SK-N-MC (cell line): ENCODE measurements at regions not wholly inside any gene's neighbourhood (a gene's known extent, or its start where the extent isn't known, plus 50 kb on each side); places are given as distances from the start of the nearest gene placed in this dataset.

Experiments
- DNase-seq: peaks from one replicate; pipeline ENCODE4 v3.0.0-alpha.2; 2011; ENCODE audit warnings: low read depth, low spot score
- H3K27ac ChIP-seq: fragments of 200-600 bp; sonication (generic); 2 replicates; pipeline ENCODE4 v1.5.1; 2016; ENCODE audit warnings: mixed run types
- H3K36me3 ChIP-seq: fragments of 200-600 bp; sonication (generic); 2 replicates; pipeline ENCODE4 v1.6.1; 2017; ENCODE audit warnings: antibody characterized with exemption, low read length, mixed read lengths; ENCODE audit not compliant: insufficient read depth
- H3K4me3 ChIP-seq: fragments of 200-600 bp; sonication (generic); 2 replicates; pipeline ENCODE4 v1.5.1; 2016
- H3K9ac ChIP-seq: fragments of 200-600 bp; sonication (generic); 2 replicates; pipeline ENCODE4 v1.8.0; 2017; ENCODE audit warnings: mixed run types, mixed read lengths; ENCODE audit not compliant: insufficient read length
- H3K9me3 ChIP-seq: fragments of 200-600 bp; sonication (generic); 2 replicates; pipeline ENCODE4 v1.6.1; 2017; ENCODE audit warnings: low read depth, mild to moderate bottlenecking, antibody characterized with exemption, low read length, moderate library complexity, mixed read lengths
- EZH2 ChIP-seq: fragments of 200-600 bp; sonication (generic); IDR thresholded peaks from one replicate; pipeline ENCODE4 v1.6.1; 2017; ENCODE audit warnings: antibody characterized with exemption
- FOXP2 ChIP-seq: optimal IDR thresholded peaks from 2 replicates; pipeline ENCODE3; 2011; ENCODE audit warnings: mild to moderate bottlenecking, moderate library complexity; ENCODE audit not compliant: insufficient read depth; ENCODE audit errors: extremely low read length, control extremely low read depth
- POLR2AphosphoS5 ChIP-seq: IDR thresholded peaks from 2 replicates; pipeline ENCODE4 v1.6.1; 2012; ENCODE audit warnings: mild to moderate bottlenecking, low read depth, low read length, borderline replicate concordance

DNA sequence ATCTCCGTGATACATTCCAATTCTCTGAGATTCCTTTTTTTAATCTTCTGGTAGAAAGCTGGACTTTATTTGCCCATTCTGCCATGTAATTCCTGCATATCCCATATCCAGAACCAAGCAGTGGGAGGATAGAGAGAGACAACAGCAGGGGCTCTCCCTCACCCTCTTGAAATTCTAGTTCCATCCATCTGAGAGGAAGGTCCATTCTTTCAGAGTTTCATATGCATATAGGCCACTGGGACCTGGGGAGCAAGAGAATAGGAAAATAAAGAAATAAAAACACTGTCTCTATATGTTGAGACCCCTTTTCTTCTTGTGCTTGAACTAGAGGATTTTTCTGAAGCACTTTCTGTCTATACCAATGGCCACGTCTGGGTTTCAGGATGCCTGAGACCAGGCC is 147.9 kb upstream of the STMND1 start:
- no peak overlapping the region for H3K9ac ChIP-seq
- no peaks in the 10 kb centered on the region for H3K36me3 ChIP-seq
- no peak overlapping the region for H3K4me3 ChIP-seq
- H3K9me3 ChIP-seq, result no peaks in the 10 kb centered on the region
- DNase-seq, result no peak
- TF ChIP-seq FOXP2 (no peak), POLR2AphosphoS5 (no peak), EZH2 (no peak)
- no peak overlapping the region for H3K27ac ChIP-seq

DNA sequence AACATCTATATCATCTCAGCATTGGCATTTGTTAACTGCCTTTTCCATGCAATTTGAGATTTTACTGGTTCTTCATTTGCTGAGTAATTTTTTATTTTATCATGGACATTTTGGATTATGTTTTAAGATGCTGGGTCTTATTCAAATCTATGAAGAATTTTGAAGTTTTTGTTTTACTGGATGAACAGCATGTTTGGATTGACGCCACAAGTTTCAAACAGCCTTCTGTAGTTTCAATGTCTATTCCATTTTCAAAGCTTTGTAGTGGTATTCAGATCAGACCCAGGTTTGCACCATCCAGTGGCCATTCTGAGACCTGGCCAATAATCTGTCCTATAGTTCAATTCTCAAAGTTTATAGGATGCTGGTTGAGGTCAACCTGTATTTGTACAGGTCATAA is 148.4 kb upstream of the STMND1 start:
- no peak for DNase-seq
- Histone ChIP-seq H3K36me3 (no peaks in the 10 kb centered on the region), H3K27ac (no peak overlapping the region), H3K9me3 (no peaks in the 10 kb centered on the region), H3K9ac (no peak overlapping the region), H3K4me3 (no peak overlapping the region)
- TF ChIP-seq EZH2 (no peak), POLR2AphosphoS5 (no peak), FOXP2 (no peak)

- Histone ChIP-seq H3K4me3 (no peak overlapping the region), H3K9ac (no peak overlapping the region), H3K9me3 (no peaks in the 10 kb centered on the region), H3K36me3 (no peaks in the 10 kb centered on the region), H3K27ac (no peak overlapping the region)
- TF ChIP-seq EZH2 (no peak), POLR2AphosphoS5 (no peak)
- DNase-seq, result no peak
Measured at GRCh38 chr6:16950825-16951495, 150.9 kb upstream of the STMND1 start.

GRCh38 chr6:16950302-16950701 is 151.5 kb upstream of the STMND1 start:
- no peaks in the 10 kb centered on the region for H3K36me3 ChIP-seq
- TF ChIP-seq POLR2AphosphoS5 (no peak), FOXP2 (no peak), EZH2 (no peak)
- no peak for DNase-seq

DNA sequence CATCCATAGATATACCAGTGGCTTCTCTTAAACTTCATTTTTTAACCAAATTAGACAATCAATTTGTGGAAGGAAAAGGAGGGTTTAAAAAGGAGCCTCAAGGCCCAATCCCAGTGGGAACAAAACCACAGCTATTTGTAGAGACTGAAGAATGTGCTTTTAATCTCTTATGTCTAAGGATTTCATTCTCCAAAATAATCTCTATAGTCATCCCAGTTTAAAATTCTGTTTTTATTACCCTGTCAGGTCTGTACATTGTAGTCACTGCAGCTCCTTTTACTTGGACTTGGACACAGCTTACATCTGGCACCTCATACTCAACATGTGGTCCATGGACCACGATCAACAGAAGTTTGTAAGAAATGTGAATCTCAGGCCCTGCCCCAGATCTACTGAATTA is 152.1 kb upstream of the STMND1 start:
- no peaks in the 10 kb centered on the region for H3K36me3 ChIP-seq
- no peaks in the 10 kb centered on the region for H3K9me3 ChIP-seq
- TF ChIP-seq FOXP2 (no peak), EZH2 (no peak), POLR2AphosphoS5 (no peak)
- peak overlapping the region; percentile 68 for H3K27ac ChIP-seq
- H3K9ac ChIP-seq, result no peak overlapping the region
- peak overlapping the region; percentile 26; the same call in 1 of the 2 replicates for H3K4me3 ChIP-seq
- DNase-seq, result peak; percentile 81

More at GRCh38 chr6:16950302-16950701, 151.5 kb upstream of the STMND1 start:
- Histone ChIP-seq H3K4me3 (no peak overlapping the region), H3K9me3 (no peaks in the 10 kb centered on the region), H3K27ac (peak overlapping the region; percentile 68; the same call in 1 of the 2 replicates), H3K9ac (no peak overlapping the region)

- Histone ChIP-seq H3K36me3 (no peaks in the 10 kb centered on the region), H3K9me3 (no peaks in the 10 kb centered on the region), H3K4me3 (peak overlapping the region; percentile 63), H3K27ac (peak overlapping the region; percentile 96), H3K9ac (peak overlapping the region; percentile 3)
- TF ChIP-seq POLR2AphosphoS5 (no peak), EZH2 (no peak), FOXP2 (no peak)
- no peak for DNase-seq
Measured at GRCh38 chr6:16948396-16948795, 153.5 kb upstream of the STMND1 start.

- peak overlapping the region; percentile 96 for H3K27ac ChIP-seq
- peak; percentile 68; the same call in 1 of the 2 replicates for TF ChIP-seq POLR2AphosphoS5
- TF ChIP-seq EZH2, result no peak
- TF ChIP-seq FOXP2, result peak; percentile 70
- H3K9ac ChIP-seq, result peak overlapping the region; percentile 3
- H3K4me3 ChIP-seq, result peak overlapping the region; percentile 63
- DNase-seq, result peak; percentile 94
- no peaks in the 10 kb centered on the region for H3K9me3 ChIP-seq
- no peaks in the 10 kb centered on the region for H3K36me3 ChIP-seq
Measured at GRCh38 chr6:16947375-16948015, 154.4 kb upstream of the STMND1 start.

DNA sequence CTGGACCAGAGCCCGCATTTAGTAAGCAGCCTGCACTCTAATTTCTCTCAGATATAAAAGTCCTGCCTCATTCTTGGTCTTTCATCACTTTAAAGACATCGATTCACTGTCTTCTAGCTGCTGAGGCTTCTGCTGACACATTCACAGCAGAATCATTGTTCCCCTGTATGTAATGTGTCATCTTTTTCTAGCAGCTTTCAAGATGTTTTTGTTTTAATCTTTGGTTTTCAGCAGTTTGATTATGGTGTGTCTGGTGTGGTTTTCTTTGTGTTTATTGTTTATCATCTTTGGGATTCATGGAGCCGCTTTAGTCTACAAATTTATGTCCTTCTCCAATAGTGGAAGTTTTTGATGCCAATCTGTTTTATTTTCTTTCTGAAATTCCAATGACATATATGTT is 157.3 kb upstream of the STMND1 start:
- H3K9me3 ChIP-seq, result no peaks in the 10 kb centered on the region
- no peak overlapping the region for H3K4me3 ChIP-seq
- no peak for TF ChIP-seq POLR2AphosphoS5
- no peak for TF ChIP-seq FOXP2
- TF ChIP-seq EZH2, result no peak
- no peaks in the 10 kb centered on the region for H3K36me3 ChIP-seq
- H3K27ac ChIP-seq, result no peak overlapping the region
- DNase-seq, result no peak
- no peak overlapping the region for H3K9ac ChIP-seq
